ENCODE measurements at regions not wholly inside any gene's neighbourhood (a gene's known extent, or its start where the extent isn't known, plus 50 kb on each side); places are given as distances from the start of the nearest gene placed in this dataset.

DNA sequence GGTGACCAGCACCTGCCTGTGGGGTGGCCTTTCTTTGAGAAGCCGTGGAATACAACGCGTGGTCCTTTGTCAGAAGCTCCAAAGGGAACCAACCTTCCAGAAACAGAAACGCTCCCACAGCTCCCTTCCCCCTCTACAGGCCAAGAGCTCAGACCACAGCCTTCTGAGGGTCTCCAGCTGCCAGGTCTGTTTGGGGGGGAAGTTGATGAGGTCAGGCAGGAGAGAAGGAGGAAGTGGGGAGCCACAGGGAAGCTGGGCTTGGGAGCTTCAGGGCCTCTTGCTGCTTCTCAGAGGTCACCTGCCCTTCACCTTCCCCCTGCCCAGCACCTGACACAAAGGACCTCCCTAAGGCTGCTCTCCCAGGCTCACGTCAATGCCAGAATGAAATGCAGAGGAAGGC, 287.7 kb upstream of the ID2 start:
- DNase-seq (ENCODE audit: low read depth) = no peak
- TF ChIP-seq, protein P1, sequence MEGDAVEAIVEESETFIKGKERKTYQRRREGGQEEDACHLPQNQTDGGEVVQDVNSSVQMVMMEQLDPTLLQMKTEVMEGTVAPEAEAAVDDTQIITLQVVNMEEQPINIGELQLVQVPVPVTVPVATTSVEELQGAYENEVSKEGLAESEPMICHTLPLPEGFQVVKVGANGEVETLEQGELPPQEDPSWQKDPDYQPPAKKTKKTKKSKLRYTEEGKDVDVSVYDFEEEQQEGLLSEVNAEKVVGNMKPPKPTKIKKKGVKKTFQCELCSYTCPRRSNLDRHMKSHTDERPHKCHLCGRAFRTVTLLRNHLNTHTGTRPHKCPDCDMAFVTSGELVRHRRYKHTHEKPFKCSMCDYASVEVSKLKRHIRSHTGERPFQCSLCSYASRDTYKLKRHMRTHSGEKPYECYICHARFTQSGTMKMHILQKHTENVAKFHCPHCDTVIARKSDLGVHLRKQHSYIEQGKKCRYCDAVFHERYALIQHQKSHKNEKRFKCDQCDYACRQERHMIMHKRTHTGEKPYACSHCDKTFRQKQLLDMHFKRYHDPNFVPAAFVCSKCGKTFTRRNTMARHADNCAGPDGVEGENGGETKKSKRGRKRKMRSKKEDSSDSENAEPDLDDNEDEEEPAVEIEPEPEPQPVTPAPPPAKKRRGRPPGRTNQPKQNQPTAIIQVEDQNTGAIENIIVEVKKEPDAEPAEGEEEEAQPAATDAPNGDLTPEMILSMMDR (IDR thresholded peaks at IDR 0.05; ENCODE audit: control insufficient read depth, extremely low read depth, insufficient read depth) = no peak
- no peak overlapping the region for H3K4me3 ChIP-seq (ENCODE audit: low read depth, low read length)

DNA sequence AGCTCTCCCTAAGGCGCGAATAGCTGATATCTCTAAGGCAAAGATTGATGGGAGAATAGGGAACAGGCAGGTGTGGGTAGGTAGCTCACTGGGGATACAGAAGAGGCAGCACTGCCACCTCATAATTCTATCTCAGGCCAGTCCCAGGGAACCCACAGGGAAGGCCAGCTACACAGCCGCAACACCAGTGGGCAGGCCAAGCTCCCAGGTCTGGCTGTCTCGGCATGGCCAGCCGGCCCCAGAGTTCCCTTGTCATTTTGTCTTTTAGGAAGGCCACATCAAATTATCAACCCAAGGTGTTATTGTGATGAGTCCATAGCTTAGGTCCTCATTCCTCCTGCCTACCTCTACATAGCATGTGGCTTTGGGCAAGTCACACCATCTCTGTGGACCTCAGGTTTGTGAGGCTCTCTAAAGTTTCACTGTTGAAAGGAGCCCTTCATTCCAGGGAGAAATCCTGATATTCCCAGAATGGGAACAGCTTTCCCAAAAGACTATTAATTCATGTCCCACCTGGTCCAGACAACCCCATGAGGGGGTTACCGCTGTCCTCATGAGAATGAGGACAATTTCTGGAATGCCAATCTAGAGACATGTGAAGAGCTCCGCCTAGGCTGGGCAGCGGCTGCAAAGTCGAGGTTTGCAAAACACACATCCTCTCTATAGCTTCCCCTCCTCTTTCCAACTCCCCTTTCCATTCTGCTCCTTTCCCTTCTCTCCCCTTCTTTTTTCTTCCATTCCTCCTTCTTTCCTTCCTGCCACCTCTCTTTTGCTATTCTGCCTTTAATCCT, 287.1 kb upstream of the ID2 start:
- H3K4me3 ChIP-seq (ENCODE audit: low read depth, low read length) = no peak overlapping the region
- no peak for DNase-seq (ENCODE audit: low read depth)
- TF ChIP-seq, protein P1 (IDR thresholded peaks at IDR 0.05; ENCODE audit: control insufficient read depth, extremely low read depth, insufficient read depth) = no peak

DNA sequence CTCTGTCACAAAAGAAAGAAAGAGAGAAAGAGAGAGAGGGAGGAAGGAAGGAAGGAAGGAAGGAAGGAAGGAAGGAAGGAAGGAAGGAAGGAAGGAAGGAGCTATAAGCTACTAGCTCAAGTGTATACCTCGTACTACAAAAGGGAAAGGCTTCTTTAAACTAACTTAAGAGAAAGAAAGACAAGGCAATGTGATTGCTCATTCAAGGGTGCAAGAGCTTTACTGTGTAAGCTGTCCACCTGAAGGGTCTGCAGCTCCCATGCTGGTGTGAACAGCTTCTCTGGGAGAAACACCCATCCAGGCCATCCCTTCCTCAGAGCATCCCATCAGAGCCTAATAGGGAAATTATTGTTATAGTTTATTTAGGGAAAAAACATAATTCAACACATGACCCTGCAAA, 286.1 kb upstream of the ID2 start:
- no peak overlapping the region for H3K4me3 ChIP-seq (ENCODE audit: low read depth, low read length)
- TF ChIP-seq, protein P1 (IDR thresholded peaks at IDR 0.05; ENCODE audit: control insufficient read depth, extremely low read depth, insufficient read depth) = no peak
- no peak for DNase-seq (ENCODE audit: low read depth)

- no peak overlapping the region for H3K4me3 ChIP-seq (ENCODE audit: low read depth, low read length)
- TF ChIP-seq, protein P1 (IDR thresholded peaks at IDR 0.05; ENCODE audit: control insufficient read depth, extremely low read depth, insufficient read depth) = no peak
- no peak for DNase-seq (ENCODE audit: low read depth)
Measured at GRCh38 chr2:8398040-8398668, 283.7 kb upstream of the ID2 start.

GRCh38 chr2:8399731-8400130, 282.1 kb upstream of the ID2 start:
- TF ChIP-seq, protein P1 (IDR thresholded peaks at IDR 0.05; ENCODE audit: control insufficient read depth, extremely low read depth, insufficient read depth) = no peak
- no peak overlapping the region for H3K4me3 ChIP-seq (ENCODE audit: low read depth, low read length)
- DNase-seq (ENCODE audit: low read depth) = no peak

DNA sequence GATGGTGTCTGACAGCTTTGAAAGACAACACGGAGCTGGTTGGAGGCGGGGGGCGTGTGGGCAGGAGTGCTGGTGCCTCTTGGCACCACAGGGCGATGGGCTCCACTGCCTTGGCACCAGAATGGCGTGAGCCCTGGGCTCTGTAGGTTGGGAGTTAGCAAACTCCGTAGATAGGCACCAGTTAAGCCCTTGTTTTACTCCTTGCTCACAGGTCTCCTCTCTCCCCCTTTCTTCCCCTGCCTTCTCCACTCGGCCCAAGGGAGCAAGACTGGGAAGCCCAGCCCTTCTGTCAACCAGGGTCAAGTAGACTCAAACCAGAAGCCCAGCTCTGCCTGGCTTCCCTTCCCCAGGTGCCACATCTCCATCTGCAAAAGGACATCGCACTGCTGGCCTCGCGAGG, 281.7 kb upstream of the ID2 start:
- H3K4me3 ChIP-seq (ENCODE audit: low read depth, low read length) = no peak overlapping the region
- TF ChIP-seq, protein P1 (IDR thresholded peaks at IDR 0.05; ENCODE audit: control insufficient read depth, extremely low read depth, insufficient read depth) = no peak
- no peak for DNase-seq (ENCODE audit: low read depth)
